OCI-LY1 (cell line): ENCODE measurements at regions not wholly inside any gene's neighbourhood (a gene's known extent, or its start where the extent isn't known, plus 50 kb on each side); places are given as distances from the start of the nearest gene placed in this dataset.

ENCODE experiments used
- H2AFZ ChIP-seq: fragments of 200-600 bp; sonication (generic), shearing (Covaris generic); 2 replicates; pipeline ENCODE4 v1.6.0; 2014; ENCODE audit warnings: antibody characterized with exemption, mild to moderate bottlenecking, low read length
- H3F3A ChIP-seq: fragments of 200-600 bp; sonication (generic), shearing (Covaris generic); 2 replicates; pipeline ENCODE4 v1.6.0; 2014; ENCODE audit warnings: mild to moderate bottlenecking, antibody characterized with exemption, low read length, moderate library complexity; ENCODE audit not compliant: insufficient read depth
- H3K27ac ChIP-seq: fragments of 200-600 bp; sonication (generic); 2 replicates; pipeline ENCODE4 v1.5.1; 2014; ENCODE audit warnings: low read length, mixed run types, mild to moderate bottlenecking, low read depth; ENCODE audit not compliant: poor library complexity, severe bottlenecking
- H3K27me3 ChIP-seq: fragments of 200-600 bp; sonication (generic); 2 replicates; pipeline ENCODE4 v1.6.0; 2014; ENCODE audit warnings: antibody characterized with exemption, mild to moderate bottlenecking, low read length, moderate library complexity; ENCODE audit not compliant: insufficient read depth
- H3K36me3 ChIP-seq: fragments of 200-600 bp; sonication (generic); 2 replicates; pipeline ENCODE4 v1.6.1; 2014; ENCODE audit warnings: mild to moderate bottlenecking, antibody characterized with exemption, low read length, moderate library complexity, mixed read lengths; ENCODE audit not compliant: insufficient read depth
- H3K4me1 ChIP-seq: fragments of 200-600 bp; sonication (generic); 2 replicates; pipeline ENCODE4 v1.5.1; 2014; ENCODE audit warnings: mild to moderate bottlenecking, low read length, moderate library complexity; ENCODE audit not compliant: insufficient read depth, severe bottlenecking
- H3K4me2 ChIP-seq: fragments of 200-600 bp; sonication (generic), shearing (Covaris generic); 2 replicates; pipeline ENCODE4 v1.6.1; 2014; ENCODE audit warnings: low read length
- H3K4me3 ChIP-seq: fragments of 200-600 bp; sonication (generic); 2 replicates; pipeline ENCODE4 v1.5.1; 2014; ENCODE audit warnings: low read length, low read depth, mild to moderate bottlenecking, mixed read lengths; ENCODE audit not compliant: poor library complexity, severe bottlenecking
- H3K79me2 ChIP-seq: fragments of 200-600 bp; shearing (Covaris generic); 2 replicates; pipeline ENCODE4 v1.6.1; 2016; ENCODE audit warnings: mixed run types, low read length, mixed read lengths; ENCODE audit not compliant: insufficient read depth
- H3K9ac ChIP-seq: fragments of 200-600 bp; sonication (generic), shearing (Covaris generic); 2 replicates; pipeline ENCODE4 v1.6.1; 2014; ENCODE audit warnings: mild to moderate bottlenecking, low read length, mixed read lengths
- H3K9me2 ChIP-seq: fragments of 200-600 bp; sonication (generic), shearing (Covaris generic); 2 replicates; pipeline ENCODE4 v1.6.1; 2014; ENCODE audit warnings: low read depth, mild to moderate bottlenecking, low read length, mixed read lengths
- H3K9me3 ChIP-seq: fragments of 200-600 bp; shearing (Covaris generic); 2 replicates; pipeline ENCODE4 v1.6.1; 2014; ENCODE audit warnings: low read length, mixed read lengths
- H4K20me1 ChIP-seq: fragments of 200-600 bp; sonication (generic), shearing (Covaris generic); 2 replicates; pipeline ENCODE4 v1.6.0; 2016; ENCODE audit warnings: mild to moderate bottlenecking, low read length; ENCODE audit not compliant: insufficient read depth
- CTCF ChIP-seq: fragments of 200-600 bp; sonication (generic), shearing (Covaris generic); IDR thresholded peaks from 2 replicates; pipeline ENCODE4 v1.5.1; 2017; ENCODE audit warnings: mild to moderate bottlenecking, antibody characterized with exemption, low read length, moderate library complexity, mixed read lengths
- EZH2 ChIP-seq: fragments of 200-600 bp; sonication (generic), shearing (Covaris generic); IDR thresholded peaks from 2 replicates; pipeline ENCODE4 v1.8.0; 2017; ENCODE audit warnings: borderline replicate concordance, mixed run types, mild to moderate bottlenecking, antibody characterized with exemption, low read length, moderate library complexity, mixed read lengths

- H3K9me3 ChIP-seq = no peaks in the 10 kb centered on the region
- no peaks in the 10 kb centered on the region for H3K79me2 ChIP-seq
- TF ChIP-seq EZH2 (no peak), CTCF (no peak)
- no peak overlapping the region for H3K4me2 ChIP-seq
- no peaks in the 10 kb centered on the region for H3K27me3 ChIP-seq
- no peaks in the 10 kb centered on the region for H3K36me3 ChIP-seq
- H3K9me2 ChIP-seq = no peaks in the 10 kb centered on the region
- H2AFZ ChIP-seq = no peak overlapping the region
- no peaks in the 10 kb centered on the region for H3K4me1 ChIP-seq
- no peak overlapping the region for H3K4me3 ChIP-seq
- no peaks in the 10 kb centered on the region for H4K20me1 ChIP-seq
- H3F3A ChIP-seq = no peaks in the 10 kb centered on the region
- H3K27ac ChIP-seq = no peak overlapping the region
- no peak overlapping the region for H3K9ac ChIP-seq
Measured at GRCh38 chr13:75932636-75933035, 296.5 kb downstream of the LMO7 start.

GRCh38 chr13:75931116-75931515 lies 295.0 kb downstream of the LMO7 start:
- no peak overlapping the region for H3K9ac ChIP-seq
- no peak overlapping the region for H3K4me3 ChIP-seq
- no peaks in the 10 kb centered on the region for H3K9me3 ChIP-seq
- no peak for TF ChIP-seq EZH2
- no peak for TF ChIP-seq CTCF
- no peaks in the 10 kb centered on the region for H3K4me1 ChIP-seq
- no peaks in the 10 kb centered on the region for H3F3A ChIP-seq
- H2AFZ ChIP-seq = no peak overlapping the region
- no peaks in the 10 kb centered on the region for H3K79me2 ChIP-seq
- no peak overlapping the region for H3K27ac ChIP-seq
- H4K20me1 ChIP-seq = no peaks in the 10 kb centered on the region
- H3K27me3 ChIP-seq = no peaks in the 10 kb centered on the region
- H3K9me2 ChIP-seq = no peaks in the 10 kb centered on the region
- no peak overlapping the region for H3K4me2 ChIP-seq
- no peaks in the 10 kb centered on the region for H3K36me3 ChIP-seq

- no peak overlapping the region for H3K9ac ChIP-seq
- H3K4me2 ChIP-seq = no peak overlapping the region
- H4K20me1 ChIP-seq = no peaks in the 10 kb centered on the region
- no peak overlapping the region for H3K4me3 ChIP-seq
- TF ChIP-seq EZH2 = no peak
- no peak overlapping the region for H3K27ac ChIP-seq
- no peaks in the 10 kb centered on the region for H3K36me3 ChIP-seq
- no peaks in the 10 kb centered on the region for H3K27me3 ChIP-seq
- no peaks in the 10 kb centered on the region for H3K9me2 ChIP-seq
- H3K9me3 ChIP-seq = no peaks in the 10 kb centered on the region
- H3K4me1 ChIP-seq = no peaks in the 10 kb centered on the region
- H2AFZ ChIP-seq = no peak overlapping the region
- H3F3A ChIP-seq = no peaks in the 10 kb centered on the region
- no peaks in the 10 kb centered on the region for H3K79me2 ChIP-seq
Measured at GRCh38 chr13:75929076-75929475, 292.9 kb downstream of the LMO7 start.

- Histone ChIP-seq H3K9me2 (no peaks in the 10 kb centered on the region), H3K27me3 (no peaks in the 10 kb centered on the region), H3K27ac (no peak overlapping the region), H3K36me3 (no peaks in the 10 kb centered on the region), H3K4me1 (no peaks in the 10 kb centered on the region), H3K9me3 (no peaks in the 10 kb centered on the region), H3K79me2 (no peaks in the 10 kb centered on the region), H3K9ac (no peak overlapping the region), H4K20me1 (no peaks in the 10 kb centered on the region), H3F3A (no peaks in the 10 kb centered on the region), H3K4me2 (no peak overlapping the region), H3K4me3 (no peak overlapping the region), H2AFZ (no peak overlapping the region)
- no peak for TF ChIP-seq EZH2
- no peak for TF ChIP-seq CTCF
Measured at GRCh38 chr13:75927183-75927669, 291.1 kb downstream of the LMO7 start.
